Mesenteric fat pad (tissue), 1 donor: ENCODE measurements at regions not wholly inside any gene's neighbourhood (a gene's known extent, or its start where the extent isn't known, plus 50 kb on each side); places are given as distances from the start of the nearest gene placed in this dataset.

Experiments
- DNase-seq: peaks from one replicate; pipeline ENCODE4 v3.0.0-alpha.2; 2020; ENCODE audit warnings: low spot score
- donor health status: DM: yes; HTN: yes; CAD: no.

DNA sequence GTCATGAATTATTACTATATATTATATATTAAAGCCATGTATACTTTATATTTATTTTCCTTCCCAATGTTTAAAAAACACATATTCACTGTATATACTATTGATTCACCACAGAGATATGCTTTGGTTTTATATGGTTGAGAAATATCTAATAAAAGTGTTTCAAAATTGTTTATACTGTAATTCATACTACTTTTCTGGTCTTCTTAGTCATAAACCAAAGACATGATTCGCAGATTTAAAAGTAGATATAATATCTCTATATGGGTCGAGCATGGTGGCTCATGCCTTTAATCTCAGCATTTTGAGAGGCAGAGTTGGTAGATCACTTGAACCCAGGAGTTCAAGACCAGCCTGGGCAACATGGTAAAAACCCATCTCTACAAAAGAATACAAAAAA lies 738.4 kb downstream of the USP25 start:
- DNase-seq: no peak

GRCh38 chr21:16473988-16474387 lies 744.2 kb downstream of the USP25 start:
- no peak for DNase-seq

- no peak for DNase-seq
Measured at GRCh38 chr21:16476056-16476825, 746.5 kb downstream of the USP25 start.

DNA sequence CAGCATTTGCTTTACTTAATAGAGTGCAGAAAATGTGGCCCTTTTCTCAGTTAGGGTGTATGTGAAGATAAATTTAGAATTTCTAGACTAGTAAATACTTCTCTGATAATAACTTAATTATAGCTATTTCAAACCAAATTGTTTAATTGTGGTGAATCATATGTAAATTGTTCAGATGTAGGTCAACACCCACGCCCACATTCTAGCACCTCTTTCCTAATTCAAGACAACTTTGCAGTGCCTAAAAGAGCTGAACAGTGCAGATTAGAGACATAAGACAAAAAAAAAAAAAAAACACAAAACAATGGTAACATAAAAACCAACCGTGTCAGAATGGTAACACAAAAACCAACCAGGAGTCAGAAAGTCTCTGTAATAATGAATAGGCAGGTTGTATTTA lies 758.3 kb downstream of the USP25 start:
- no peak for DNase-seq

GRCh38 chr21:16492356-16492755 lies 762.6 kb downstream of the USP25 start:
- no peak for DNase-seq

- DNase-seq: no peak
Measured at GRCh38 chr21:16492892-16493291, 763.1 kb downstream of the USP25 start.

- no peak for DNase-seq
Measured at GRCh38 chr21:16496609-16497008, 766.8 kb downstream of the USP25 start.

DNA sequence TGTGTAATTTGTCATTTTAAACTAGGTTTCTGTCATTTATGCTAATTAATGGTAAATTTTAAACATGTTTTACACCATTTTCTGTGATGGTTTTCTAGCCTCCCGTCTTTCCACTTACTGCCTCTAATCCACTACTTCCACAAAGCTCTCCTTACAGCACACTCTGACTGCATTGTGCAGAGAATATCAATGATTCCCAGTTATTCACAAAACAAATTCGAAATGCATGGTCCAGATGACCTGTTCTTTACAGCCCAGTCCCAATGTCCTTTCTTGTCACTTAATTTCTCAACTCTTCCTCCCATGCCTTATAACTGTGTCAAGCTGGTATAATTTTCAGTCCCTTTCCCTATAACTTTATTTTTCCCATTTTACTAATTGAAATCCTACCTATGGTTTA lies 770.5 kb downstream of the USP25 start:
- DNase-seq: no peak

DNA sequence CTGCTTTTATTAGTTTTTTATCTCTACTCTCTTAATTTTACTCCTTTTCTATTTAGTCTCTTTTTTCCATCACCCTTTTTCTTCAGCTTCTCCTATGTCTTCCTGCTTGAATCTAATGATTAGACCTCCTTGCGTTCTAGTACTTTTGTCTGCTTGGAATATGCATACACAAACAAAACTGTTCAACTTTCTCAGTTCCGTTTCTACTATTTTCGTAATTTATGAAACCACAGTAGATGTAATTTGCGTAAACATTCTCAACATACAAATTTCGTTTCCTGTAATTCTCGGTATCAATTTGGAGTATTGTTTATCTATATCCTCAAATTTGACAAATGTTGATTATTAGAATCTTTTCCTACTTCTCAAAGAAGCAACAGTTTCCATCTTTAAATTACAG lies 772.5 kb downstream of the USP25 start:
- no peak for DNase-seq

DNA sequence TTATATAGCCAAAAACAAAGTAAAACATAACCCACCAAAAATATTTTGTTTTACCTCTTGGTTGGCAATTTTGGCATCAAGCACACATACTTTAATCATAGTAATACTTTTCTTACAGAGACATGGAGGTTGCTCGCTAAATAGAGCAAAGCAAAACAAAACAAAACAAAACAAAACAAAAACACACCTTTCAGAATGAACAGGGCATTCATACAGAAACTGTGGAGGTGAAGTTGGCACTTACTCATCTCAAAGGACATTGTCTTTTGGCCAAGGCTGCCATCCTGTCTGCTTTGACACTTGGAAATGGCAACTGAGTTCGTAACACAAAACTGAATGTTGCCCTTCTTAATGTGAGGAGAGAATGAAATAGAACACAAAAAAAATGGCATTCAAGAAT lies 773.1 kb downstream of the USP25 start:
- no peak for DNase-seq

GRCh38 chr21:16504281-16504680 lies 774.5 kb downstream of the USP25 start:
- DNase-seq: no peak

- no peak for DNase-seq
Measured at GRCh38 chr21:16504766-16505165, 775.0 kb downstream of the USP25 start.

- no peak for DNase-seq
Measured at GRCh38 chr21:16509476-16509875, 779.7 kb downstream of the USP25 start.

- no peak for DNase-seq
Measured at GRCh38 chr21:16514316-16514715, 784.5 kb downstream of the USP25 start.

- no peak for DNase-seq
Measured at GRCh38 chr21:16517383-16517782, 787.6 kb downstream of the USP25 start.

DNA sequence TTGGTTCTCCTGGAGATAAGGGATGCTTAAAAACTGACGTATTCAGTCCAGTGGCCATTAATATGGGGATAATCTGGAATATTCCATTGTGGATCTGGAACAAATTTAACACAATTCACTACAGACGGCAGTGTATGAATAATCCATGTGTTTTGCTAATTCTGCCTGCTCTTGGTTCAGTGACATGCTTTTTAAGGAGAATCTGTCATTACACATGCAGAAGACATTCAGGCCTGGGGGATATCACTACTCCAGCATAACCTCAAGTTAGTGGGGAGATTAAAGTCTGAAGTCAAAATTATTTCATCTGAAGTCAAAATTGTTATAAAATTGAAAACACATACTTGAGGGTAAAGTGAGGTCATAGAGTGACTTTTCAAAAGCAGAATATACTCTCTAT lies 789.3 kb downstream of the USP25 start:
- no peak for DNase-seq

- no peak for DNase-seq
Measured at GRCh38 chr21:16519644-16520043, 789.9 kb downstream of the USP25 start.

DNA sequence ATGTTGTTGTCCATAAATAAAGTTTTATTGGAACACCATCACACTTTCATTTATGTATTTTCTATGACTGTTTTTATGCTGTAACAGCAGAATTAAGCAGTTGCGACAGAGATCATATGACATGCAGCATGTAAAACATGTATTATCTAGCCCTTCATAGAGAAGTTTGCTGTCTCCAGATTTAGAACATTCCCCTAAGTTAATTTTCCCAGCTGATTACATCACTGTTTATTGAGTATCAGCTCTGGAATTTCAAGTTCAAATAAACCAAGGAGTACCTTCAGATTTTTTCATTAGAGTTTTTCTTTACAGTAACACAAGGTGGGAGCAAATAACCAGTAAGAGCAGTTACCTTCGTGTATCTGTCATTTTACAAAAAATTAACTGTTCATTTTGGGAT lies 792.8 kb downstream of the USP25 start:
- DNase-seq: no peak

GRCh38 chr21:16530656-16531055 lies 800.9 kb downstream of the USP25 start:
- no peak for DNase-seq

DNA sequence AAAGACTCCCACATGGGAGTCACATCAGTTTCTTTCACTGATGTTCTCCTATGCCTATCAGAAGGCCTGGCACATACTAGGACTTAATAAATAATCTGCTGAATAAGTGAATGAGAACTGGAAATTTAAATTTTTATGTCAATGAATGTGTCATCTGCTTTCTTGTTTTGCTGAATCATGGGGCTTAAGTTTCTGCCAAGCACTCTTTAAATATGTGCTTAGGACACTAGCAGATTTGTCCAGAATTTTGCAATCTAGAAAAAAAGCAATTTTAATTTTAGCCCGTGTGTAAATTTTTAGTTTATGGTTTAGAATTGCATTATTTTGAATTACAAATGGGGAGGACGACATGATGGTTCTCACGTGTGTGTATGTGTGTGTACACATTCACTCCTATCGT lies 803.1 kb downstream of the USP25 start:
- no peak for DNase-seq

DNA sequence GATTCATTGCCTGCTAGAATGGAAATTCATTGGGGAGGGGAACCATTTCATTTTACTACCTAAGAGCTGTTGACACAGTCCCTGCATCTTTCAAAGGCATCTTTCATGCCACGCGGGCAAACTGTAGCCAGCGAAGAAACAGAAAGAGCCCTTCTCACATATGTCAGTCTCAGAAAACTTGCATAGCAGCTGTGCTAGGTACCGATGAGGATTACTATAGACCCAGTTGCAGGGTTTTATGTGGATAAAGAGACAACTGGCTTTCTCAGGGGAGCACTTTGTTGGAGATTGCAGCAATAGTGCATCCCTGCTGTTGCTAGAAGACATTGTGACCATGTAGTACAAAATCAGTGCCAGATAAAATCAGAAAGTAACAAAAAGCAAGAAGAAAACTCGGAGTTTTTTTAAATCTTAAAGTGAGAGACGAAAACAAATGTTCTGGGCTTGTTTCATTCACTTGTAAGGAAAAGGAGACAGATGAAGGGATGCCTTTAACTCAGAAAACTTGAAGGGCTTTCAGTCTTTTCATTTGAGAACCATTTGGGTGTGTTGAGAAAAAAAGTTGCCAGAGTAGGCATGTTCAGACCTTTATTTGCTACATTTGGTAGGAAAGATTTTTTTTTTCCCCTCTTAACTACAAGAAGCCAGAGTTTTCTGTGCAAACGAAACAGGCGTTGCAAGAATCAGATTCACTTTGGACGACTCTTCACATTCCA lies 804.1 kb downstream of the USP25 start:
- DNase-seq: no peak

- no peak for DNase-seq
Measured at GRCh38 chr21:16534408-16535101, 804.8 kb downstream of the USP25 start.

DNA sequence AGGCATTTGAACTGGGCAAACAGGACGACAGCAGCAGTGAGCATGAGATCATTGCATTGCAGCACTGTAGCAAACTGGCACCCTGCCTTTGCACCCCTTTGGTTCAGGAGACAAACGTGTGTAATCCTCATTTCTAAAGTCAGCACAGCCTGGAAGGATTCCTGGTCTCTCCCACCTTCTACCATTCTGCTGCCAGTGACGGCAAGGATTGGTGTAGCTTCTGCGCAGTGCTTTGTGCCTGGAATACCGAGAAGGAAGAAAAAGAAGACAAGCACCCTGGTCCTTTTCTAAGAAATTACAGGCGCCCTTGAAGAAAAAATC lies 805.3 kb downstream of the USP25 start:
- DNase-seq: no peak
